Gastroesophageal sphincter (tissue), 2 donors: ENCODE measurements at regions not wholly inside any gene's neighbourhood (a gene's known extent, or its start where the extent isn't known, plus 50 kb on each side); places are given as distances from the start of the nearest gene placed in this dataset.

ENCODE experiments used
- EP300 ChIP-seq: sonication (generic); formaldehyde crosslinking; IDR thresholded peaks from one replicate; pipeline ENCODE4 v1.6.1; 2017; ENCODE audit warnings: antibody characterized with exemption, mild to moderate bottlenecking
- POLR2A ChIP-seq, 2 donors: fragments of 450-650 bp; IDR thresholded peaks; one replicate each; pipeline ENCODE4 v1.6.1; 2017; ENCODE audit warnings: antibody characterized with exemption in 2 of 2, mild to moderate bottlenecking in 2 of 2, moderate library complexity in 1 of 2

GRCh38 chr9:38136386-38136785 is 67.4 kb upstream of the SHB start:
- TF ChIP-seq EP300 (no peak), POLR2A (IDR thresholded peaks at IDR 0.05) (no peak)
